Loucy (cell line): ENCODE measurements at regions not wholly inside any gene's neighbourhood (a gene's known extent, or its start where the extent isn't known, plus 50 kb on each side); places are given as distances from the start of the nearest gene placed in this dataset.

ENCODE experiments used
- H2AFZ ChIP-seq: fragments of 200-600 bp; sonication (generic); 2 replicates; pipeline ENCODE4 v1.6.0; 2016; ENCODE audit warnings: antibody characterized with exemption, mild to moderate bottlenecking, low read length, moderate library complexity
- H3F3A ChIP-seq: fragments of 200-600 bp; 2 replicates; pipeline ENCODE4 v1.6.0; 2016; ENCODE audit warnings: antibody characterized with exemption, low read depth, mild to moderate bottlenecking
- H3K27me3 ChIP-seq: fragments of 200-600 bp; sonication (generic); 2 replicates; pipeline ENCODE4 v1.6.1; 2014; ENCODE audit warnings: low read length, mild to moderate bottlenecking; ENCODE audit not compliant: insufficient read depth, poor library complexity, severe bottlenecking
- H3K36me3 ChIP-seq: fragments of 200-600 bp; sonication (generic); 2 replicates; pipeline ENCODE4 v1.6.1; 2016; ENCODE audit warnings: low read length; ENCODE audit not compliant: insufficient read depth
- H3K4me1 ChIP-seq: fragments of 200-600 bp; sonication (generic); 2 replicates; pipeline ENCODE4 v1.5.1; 2014; ENCODE audit warnings: low read length, mild to moderate bottlenecking; ENCODE audit not compliant: insufficient read depth, poor library complexity, severe bottlenecking
- H3K4me2 ChIP-seq: fragments of 200-600 bp; sonication (generic); 2 replicates; pipeline ENCODE4 v1.6.0; 2014; ENCODE audit warnings: antibody characterized with exemption, low read length, low read depth, mild to moderate bottlenecking; ENCODE audit not compliant: poor library complexity, severe bottlenecking
- H3K4me3 ChIP-seq: fragments of 200-600 bp; sonication (generic); 2 replicates; pipeline ENCODE4 v1.5.1; 2014; ENCODE audit warnings: low read length, mild to moderate bottlenecking, mixed read lengths; ENCODE audit not compliant: poor library complexity, severe bottlenecking
- H3K79me2 ChIP-seq: fragments of 200-600 bp; sonication (generic); 2 replicates; pipeline ENCODE4 v1.6.1; 2014; ENCODE audit warnings: low read length; ENCODE audit not compliant: insufficient read depth
- H3K9ac ChIP-seq: fragments of 200-600 bp; sonication (generic); 2 replicates; pipeline ENCODE4 v1.6.0; 2014; ENCODE audit warnings: mild to moderate bottlenecking, low read depth, low read length, moderate library complexity; ENCODE audit not compliant: poor library complexity, severe bottlenecking
- H3K9me2 ChIP-seq: fragments of 200-600 bp; sonication (generic); replicated peaks from 2 replicates; pipeline ENCODE4 v1.6.1; 2016; ENCODE audit warnings: low read depth, low read length, mixed read lengths
- H3K9me3 ChIP-seq: fragments of 200-600 bp; sonication (generic); 2 replicates; pipeline ENCODE4 v1.6.1; 2014; ENCODE audit warnings: mild to moderate bottlenecking, antibody characterized with exemption, low read length, low read depth; ENCODE audit not compliant: insufficient read depth
- H4K20me1 ChIP-seq: fragments of 200-600 bp; sonication (generic); 2 replicates; pipeline ENCODE4 v1.6.0; 2014; ENCODE audit warnings: antibody characterized with exemption, low read length, mild to moderate bottlenecking; ENCODE audit not compliant: insufficient read depth, poor library complexity, severe bottlenecking
- CTCF ChIP-seq: fragments of 200-600 bp; sonication (generic); conservative IDR thresholded peaks from 2 replicates; pipeline ENCODE4 v1.5.1; 2014; ENCODE audit warnings: mild to moderate bottlenecking, antibody characterized with exemption, low read length
- EZH2phosphoT487 ChIP-seq: fragments of 200-600 bp; IDR thresholded peaks from 2 replicates; pipeline ENCODE4 v1.6.1; 2018; ENCODE audit warnings: antibody characterized with exemption, mild to moderate bottlenecking, moderate library complexity, borderline replicate concordance

DNA sequence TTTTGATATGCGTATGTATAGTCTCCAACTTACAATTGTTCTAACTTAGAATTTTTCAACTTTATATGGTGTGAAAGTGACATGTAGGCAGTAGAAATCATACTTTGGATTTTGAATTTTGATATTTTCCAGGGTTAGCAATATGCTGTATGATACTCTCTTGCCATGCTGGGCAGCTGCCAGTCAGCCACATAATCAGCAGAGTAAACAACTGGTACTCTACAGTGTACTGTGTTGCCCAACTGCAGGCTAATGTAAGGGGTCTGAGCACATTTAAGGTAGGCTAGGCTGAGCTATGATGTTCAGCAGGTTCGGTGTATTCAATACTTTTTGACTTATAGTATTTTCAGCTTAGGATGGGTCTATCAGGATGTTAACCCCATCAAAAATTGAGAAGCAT, 52.0 kb upstream of the RYK start:
- Histone ChIP-seq H3K9me3 (no peaks in the 10 kb centered on the region), H4K20me1 (no peaks in the 10 kb centered on the region), H3K27me3 (no peaks in the 10 kb centered on the region), H3K4me3 (no peak overlapping the region), H2AFZ (no peak overlapping the region), H3K36me3 (no peaks in the 10 kb centered on the region), H3K9me2 (no peaks in the 10 kb centered on the region), H3K9ac (no peak overlapping the region), H3K79me2 (no peaks in the 10 kb centered on the region), H3K4me1 (no peaks in the 10 kb centered on the region), H3K4me2 (no peak overlapping the region), H3F3A (no peaks in the 10 kb centered on the region)
- TF ChIP-seq CTCF (no peak), EZH2phosphoT487 (no peak)

- H2AFZ ChIP-seq = no peak overlapping the region
- H3K79me2 ChIP-seq = no peaks in the 10 kb centered on the region
- H3K4me1 ChIP-seq = no peaks in the 10 kb centered on the region
- no peaks in the 10 kb centered on the region for H3K36me3 ChIP-seq
- no peak overlapping the region for H3K9ac ChIP-seq
- TF ChIP-seq EZH2phosphoT487 = no peak
- TF ChIP-seq CTCF = 0 out of 2 replicates have a peak, but pooled peaks have one; percentile 16
- no peaks in the 10 kb centered on the region for H3K27me3 ChIP-seq
- no peak overlapping the region for H3K4me2 ChIP-seq
- no peaks in the 10 kb centered on the region for H4K20me1 ChIP-seq
- H3K4me3 ChIP-seq = no peak overlapping the region
- H3K9me3 ChIP-seq = no peaks in the 10 kb centered on the region
- H3K9me2 ChIP-seq = no peaks in the 10 kb centered on the region
- no peaks in the 10 kb centered on the region for H3F3A ChIP-seq
These were observed 49.9 kb upstream of the RYK start for GRCh38 chr3:134300520-134300919.
